CD4-positive, alpha-beta T cell treated with Interleukin-17A for 4 hours (primary cell): ENCODE measurements at regions not wholly inside any gene's neighbourhood (a gene's known extent, or its start where the extent isn't known, plus 50 kb on each side); places are given as distances from the start of the nearest gene placed in this dataset.

ENCODE experiments used
- DNase-seq: peaks from one replicate; pipeline ENCODE4 v3.0.0-alpha.2; 2020; ENCODE audit warnings: mixed read lengths

DNA sequence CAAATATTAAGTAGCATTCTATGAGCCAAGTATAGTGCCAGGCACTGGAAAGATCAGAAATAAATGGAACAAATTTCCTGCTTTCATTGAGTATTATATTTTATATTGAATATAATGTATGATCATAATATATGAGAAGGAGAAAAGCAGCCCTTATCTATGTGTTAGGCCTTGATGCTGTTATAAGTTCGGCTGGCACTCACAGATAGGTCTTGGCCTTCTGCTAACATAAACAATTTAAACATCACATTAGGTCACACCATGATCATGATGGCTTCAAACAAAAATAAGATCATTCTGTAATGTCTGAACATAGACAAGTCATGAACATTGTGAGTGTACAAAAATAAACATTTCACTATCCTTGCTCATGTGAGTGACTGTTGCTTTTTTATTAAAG, 584.0 kb upstream of the ZNF385D start:
- DNase-seq: no peak

DNA sequence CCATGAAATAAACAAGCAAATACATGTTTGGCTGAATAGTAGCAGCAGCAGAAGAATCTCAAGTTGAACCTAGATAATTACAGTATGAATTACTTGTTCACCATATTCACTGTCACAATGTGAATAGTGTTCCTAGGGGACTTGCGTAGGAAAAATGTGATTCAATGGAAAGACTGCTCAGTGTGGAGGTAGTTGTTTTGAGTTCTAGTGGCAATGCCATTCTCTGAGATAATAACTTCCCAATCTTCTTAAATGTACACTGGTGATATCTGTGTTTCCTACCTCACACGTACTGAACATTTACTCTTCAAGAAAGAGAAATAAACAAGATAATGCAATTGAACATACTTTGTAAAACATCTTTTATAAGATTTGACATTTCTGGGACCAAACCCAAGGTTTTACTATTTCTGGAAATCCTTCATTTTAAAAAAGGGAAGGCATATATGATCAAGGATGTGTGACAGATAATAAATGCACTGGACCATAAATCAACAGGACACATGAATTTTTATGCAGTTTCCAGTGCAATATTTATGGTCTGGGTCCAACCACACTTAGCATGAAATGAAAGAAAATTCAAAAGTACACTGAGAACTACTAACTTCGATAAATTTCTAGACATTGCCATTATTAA, 598.3 kb upstream of the ZNF385D start:
- DNase-seq: no peak

- DNase-seq: no peak
These were observed 600.8 kb upstream of the ZNF385D start for GRCh38 chr3:22351806-22352205.

- DNase-seq: no peak
These were observed 602.1 kb upstream of the ZNF385D start for GRCh38 chr3:22353126-22353525.

DNA sequence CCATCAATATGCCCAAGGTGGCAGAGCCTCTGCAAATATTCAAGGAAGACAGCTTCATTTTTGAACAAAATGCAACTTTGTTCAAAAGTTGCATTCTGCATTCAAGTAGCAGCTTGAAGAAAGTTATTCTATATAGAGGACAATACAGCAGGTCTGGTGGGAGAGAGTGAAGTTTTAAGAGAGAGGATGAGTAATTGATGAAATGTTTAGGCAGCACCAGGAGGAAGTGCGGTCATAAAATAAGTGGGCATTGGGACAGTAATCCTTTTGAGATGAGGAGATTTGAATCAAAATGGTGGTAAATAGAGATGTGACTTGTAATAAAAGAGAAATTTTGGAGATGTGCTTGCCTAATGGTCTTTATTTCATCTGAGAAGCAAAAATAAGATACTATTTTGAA, 607.3 kb upstream of the ZNF385D start:
- DNase-seq: no peak

DNA sequence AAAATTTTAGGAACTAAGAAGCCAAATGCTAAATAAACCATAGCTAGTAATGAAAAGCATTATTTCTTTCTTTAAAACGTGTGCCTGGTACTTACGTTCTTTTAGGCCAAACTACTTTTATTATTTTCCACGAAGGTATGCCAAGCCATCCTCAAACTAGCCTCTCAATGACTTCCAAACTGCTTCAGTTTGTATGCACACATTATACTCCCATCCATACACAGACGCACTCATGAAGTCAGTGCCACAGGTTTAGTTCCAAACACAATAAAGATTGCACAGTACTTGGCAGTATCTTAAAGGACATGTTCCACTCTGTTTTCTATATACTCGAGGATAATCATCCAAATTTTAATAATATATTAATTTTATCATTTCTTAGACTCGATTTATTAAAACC, 609.2 kb upstream of the ZNF385D start:
- DNase-seq: no peak

DNA sequence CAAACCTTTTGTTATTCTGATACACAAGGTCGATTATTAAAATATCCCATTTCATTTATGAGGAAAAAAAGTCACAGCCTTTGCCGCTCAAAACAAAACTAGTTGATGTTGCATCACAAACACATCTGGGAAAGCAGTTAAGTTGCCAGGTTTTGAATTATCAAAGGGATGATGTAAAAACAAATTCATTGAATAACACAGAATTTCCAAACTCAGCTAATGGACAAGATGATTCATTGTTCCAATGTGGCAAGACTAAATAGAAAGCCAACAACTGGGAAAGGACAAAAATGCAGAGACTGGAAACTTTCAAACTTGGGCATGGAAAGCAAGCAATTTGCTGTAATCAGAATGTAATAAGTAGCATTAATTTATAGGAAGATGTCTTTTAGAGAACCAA, 610.0 kb upstream of the ZNF385D start:
- no peak for DNase-seq

- DNase-seq: no peak
These were observed 610.5 kb upstream of the ZNF385D start for GRCh38 chr3:22361521-22361920.

DNA sequence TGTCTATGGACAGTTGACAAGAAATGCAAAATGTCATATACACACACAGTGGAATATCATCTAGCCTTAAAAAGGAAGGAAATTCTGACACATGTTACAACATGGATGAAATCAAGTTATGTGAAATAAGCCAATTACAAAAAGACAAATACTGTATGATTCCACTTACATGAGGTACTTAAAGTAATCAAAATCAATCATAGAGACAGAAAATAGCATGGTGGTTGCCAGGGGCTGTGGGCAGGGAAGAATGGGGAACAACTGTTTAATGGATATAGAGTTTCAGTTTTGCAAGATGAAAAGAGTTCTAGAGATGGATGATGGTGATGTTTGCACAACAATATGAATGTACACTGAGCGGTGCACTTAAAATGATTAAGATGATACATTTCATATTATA, 613.8 kb upstream of the ZNF385D start:
- no peak for DNase-seq

- no peak for DNase-seq
These were observed 615.8 kb upstream of the ZNF385D start for GRCh38 chr3:22366781-22367180.

GRCh38 chr3:22371036-22371435, 620.0 kb upstream of the ZNF385D start:
- DNase-seq: no peak

DNA sequence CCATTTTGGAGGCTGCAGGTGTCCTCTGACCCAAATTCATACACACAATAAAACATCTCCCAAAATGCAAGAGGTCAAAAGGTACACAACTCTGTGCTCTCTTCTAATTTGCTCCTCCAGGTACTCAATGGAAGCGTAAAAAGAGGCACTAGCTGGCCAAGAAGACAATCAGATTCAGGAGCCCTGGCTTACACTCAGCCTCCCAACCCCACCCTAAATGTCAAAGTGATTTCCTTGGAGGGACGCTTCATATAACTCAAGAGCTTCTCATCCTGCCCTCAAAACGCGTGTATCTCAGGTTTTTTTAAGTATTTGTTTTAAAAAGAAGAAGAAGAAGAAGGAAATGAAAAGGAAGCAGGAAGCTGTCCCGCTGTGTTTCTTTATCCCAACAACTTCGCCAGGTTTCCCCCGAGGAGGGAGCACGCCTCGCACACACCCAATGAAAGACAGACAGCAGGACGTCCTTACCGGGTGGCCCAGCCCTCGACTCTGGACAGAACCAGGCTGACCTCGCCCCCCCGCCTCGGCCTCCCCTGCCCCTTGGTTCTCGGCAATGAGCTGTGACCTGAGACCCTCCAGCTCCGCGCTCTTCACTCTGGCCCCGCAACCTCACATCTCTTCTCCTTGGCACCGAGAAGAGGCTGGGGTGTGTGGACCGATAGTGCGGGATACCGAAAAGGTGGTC, 620.7 kb upstream of the ZNF385D start:
- no peak for DNase-seq

GRCh38 chr3:22372292-22373062, 621.5 kb upstream of the ZNF385D start:
- DNase-seq: no peak

- DNase-seq: no peak
These were observed 622.2 kb upstream of the ZNF385D start for GRCh38 chr3:22373182-22373581.

DNA sequence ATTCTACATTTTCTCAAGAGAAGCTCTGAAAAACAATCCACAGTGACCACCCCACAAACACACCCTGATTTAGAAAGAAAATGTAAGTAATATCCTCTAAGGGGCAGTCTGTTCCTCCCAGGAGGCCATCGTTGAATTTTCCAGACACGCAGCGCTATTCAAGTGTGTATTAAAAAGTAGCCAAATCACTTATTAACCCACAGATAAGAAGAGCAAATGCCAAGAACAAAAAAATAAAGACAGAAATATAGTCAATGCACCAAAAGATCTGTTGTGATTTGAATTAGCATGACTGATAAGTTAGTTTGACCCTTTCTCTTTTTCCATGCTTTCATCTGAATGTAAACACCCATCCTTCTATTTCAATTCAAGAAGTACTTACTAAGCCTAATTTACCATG, 622.8 kb upstream of the ZNF385D start:
- DNase-seq: no peak

DNA sequence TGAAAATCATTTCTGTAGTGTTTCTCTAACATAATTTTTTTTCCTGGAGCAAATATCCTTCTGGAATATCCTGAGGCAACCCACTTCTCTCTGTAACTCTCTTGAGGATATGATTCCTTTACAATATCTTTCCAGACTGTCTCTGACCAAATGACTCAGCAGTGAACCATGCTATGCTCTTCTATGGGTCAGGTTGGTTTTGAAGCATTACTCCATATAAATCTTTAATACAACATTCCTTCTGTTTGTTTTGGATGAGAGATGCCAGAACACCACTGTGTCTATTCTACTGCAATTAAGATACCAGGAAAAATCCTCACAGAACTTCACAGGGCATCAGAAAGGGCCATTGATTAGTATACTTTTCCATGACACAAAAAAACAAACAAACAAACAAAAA, 626.4 kb upstream of the ZNF385D start:
- no peak for DNase-seq

- no peak for DNase-seq
These were observed 627.9 kb upstream of the ZNF385D start for GRCh38 chr3:22378869-22379268.

GRCh38 chr3:22380253-22380652, 629.2 kb upstream of the ZNF385D start:
- DNase-seq: no peak

GRCh38 chr3:22381564-22381963, 630.6 kb upstream of the ZNF385D start:
- DNase-seq: peak; percentile 12

- DNase-seq: no peak
These were observed 632.3 kb upstream of the ZNF385D start for GRCh38 chr3:22383285-22383684.

DNA sequence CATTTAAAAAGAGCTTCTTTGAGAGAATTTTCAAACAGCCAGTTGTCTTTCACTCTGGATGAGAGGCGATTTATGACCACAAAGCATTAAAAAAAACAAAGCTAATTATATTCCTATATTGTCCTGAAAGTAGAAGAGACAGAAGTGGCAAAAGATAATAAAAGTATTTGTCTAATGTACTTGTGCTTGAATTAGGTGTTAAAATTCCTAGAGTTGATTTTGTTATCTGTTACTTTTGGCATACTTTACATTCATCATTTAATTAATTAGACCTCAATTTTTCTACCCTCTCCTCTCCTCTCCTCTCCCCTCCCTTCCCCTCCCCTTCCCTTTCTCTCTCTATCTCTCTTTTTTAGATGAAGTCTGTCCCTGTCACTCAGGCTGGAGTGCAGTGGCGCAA, 635.1 kb upstream of the ZNF385D start:
- no peak for DNase-seq

- DNase-seq: no peak
These were observed 641.3 kb upstream of the ZNF385D start for GRCh38 chr3:22392286-22392685.

DNA sequence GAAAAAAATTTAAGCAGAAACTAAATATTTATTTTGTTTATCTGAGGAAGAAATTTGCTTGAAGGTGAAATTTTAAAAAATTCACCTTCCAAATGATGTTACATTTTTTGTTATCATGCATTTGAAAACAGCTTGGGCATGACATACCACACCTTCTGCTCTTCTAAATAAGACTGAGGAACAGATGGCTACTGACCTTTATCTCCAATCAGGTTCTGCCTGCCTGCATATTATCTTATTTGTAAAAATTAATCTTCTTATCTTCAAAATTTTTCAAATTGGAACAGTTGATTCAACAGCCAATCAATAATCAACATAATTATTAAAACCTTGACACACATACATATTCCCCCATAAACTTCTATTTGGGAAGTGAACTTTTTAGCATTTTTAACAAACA, 641.8 kb upstream of the ZNF385D start:
- DNase-seq: no peak

DNA sequence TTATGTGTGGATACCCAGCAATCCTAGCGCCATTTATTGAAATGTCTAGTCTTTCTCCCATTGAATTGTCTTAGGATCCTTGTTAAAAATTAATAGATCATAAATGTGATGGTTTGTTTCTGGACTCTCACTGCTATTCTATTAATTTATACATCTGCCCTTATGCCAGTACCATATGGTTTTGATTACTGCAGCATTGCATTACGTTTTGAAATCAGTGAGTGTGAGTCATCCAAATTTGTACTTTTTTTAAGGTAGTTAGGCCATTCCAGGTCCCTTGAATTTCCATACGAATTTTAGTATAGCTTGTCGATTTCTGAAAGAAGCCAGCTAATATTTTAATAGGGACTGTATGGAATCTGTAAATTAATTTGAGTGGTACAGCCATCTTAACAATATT, 648.6 kb upstream of the ZNF385D start:
- no peak for DNase-seq
